GM08714 (cell line): ENCODE measurements at regions not wholly inside any gene's neighbourhood (a gene's known extent, or its start where the extent isn't known, plus 50 kb on each side); places are given as distances from the start of the nearest gene placed in this dataset.
"Not testable (repeated sequence)": the region's sequence is repeated elsewhere in the genome, so short reads cannot be mapped to it uniquely, and the experiment has no call there.

Source experiments
- H3K4me3 ChIP-seq: fragments of 200-500 bp; sonication (Bioruptor generic); 2 replicates; pipeline ENCODE4 v1.5.1; 2014; ENCODE audit warnings: mild to moderate bottlenecking, low read length, inconsistent platforms
- ZNF274 ChIP-seq: IDR thresholded peaks from 2 replicates; pipeline ENCODE4 v1.6.1; 2012; ENCODE audit warnings: mild to moderate bottlenecking, low read depth, low read length

DNA sequence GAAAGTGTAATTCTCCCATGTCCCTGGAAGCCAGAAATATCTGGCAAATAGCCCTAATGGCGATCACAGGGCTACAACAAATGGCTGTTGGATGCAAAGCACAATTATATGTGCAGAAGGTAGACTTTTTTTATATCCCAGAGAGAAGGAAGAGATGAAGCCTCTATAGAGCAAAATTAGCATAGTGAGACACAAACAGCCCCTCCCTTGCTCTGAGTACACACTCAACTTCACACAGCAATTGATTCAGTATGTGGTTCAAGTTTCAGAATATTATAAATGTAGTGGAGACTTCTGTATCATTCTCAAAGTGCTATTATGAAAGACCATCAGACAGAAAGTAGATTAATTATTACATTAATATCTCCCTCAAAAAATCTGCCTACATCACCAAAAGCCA, 246.5 kb upstream of the TBX18 start:
- TF ChIP-seq ZNF274 = no peak

DNA sequence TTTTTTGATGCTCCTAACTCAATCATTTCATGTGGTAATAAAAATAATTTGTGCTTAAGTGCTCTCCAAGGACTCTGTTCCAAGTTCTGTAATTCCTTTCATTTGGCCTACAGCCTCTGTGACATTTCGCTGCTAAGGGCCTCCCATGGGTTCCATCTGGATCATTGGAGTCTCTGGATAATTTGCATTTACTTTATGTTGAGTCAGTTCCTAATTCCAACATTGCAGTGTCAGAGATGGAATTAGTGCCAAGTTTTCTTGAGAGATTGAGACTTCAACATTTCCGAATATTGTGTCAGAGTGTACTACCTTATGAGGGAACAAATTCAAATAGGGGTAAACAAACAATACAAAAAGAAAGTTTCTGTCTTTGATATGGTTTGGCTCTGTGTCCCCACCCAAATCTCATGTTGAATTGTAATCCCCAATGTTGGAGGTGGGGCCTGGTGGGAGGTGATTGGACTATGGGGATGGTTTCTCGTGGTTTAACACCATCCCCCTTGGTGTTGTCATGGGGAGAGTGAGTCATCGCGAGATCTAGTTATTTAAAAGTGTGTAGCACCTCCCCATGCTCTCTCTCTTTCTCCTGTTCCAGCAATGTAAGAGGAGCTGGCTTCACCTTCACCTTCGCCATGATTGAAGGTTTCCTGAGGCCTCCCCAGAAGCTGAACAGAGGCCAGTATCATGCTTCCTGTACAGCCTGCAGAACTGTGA, 244.1 kb upstream of the TBX18 start:
- no peak for TF ChIP-seq ZNF274
- H3K4me3 ChIP-seq = no peak overlapping the region

More for the DNA sequence above, 246.5 kb upstream of the TBX18 start:
- H3K4me3 ChIP-seq = no peak overlapping the region

DNA sequence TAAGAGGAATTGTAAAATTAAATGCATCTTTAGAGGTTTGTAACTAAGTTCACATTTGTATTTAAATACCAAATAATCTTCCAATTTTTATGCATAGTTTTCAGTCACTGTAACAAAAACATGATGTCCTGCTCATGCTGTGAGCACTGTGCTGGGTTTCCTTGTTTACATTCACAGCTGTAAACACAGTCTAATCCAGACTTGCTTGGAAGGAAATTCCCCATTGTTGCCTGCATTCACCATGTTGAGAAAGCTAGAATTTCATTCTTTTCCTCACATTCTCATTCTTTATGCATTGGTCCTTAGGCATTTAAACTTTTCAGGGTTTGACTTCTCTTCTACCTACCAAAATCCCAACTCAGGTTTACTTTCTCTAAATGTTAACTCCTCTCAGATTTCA, 242.0 kb upstream of the TBX18 start:
- H3K4me3 ChIP-seq = no peak overlapping the region
- TF ChIP-seq ZNF274 = no peak

DNA sequence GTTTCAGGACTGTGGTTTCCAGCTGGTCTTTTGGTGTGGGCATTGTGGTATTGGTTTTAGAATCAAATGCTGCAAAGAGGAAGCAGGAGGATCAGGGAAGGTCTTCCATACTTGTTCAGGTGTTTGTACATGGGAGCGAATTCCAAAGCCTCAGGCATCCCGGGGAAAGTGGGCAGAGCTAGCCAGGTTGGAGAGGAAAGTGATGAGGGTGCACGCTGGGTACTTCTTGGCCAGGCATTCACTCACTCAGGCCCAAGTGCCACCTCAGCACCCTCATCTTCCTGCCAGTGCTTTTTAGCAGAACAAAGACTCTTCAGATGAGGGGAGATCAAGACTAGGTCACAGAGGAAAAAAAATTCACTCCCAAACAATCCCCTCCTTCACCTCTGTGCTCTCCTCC, 241.1 kb upstream of the TBX18 start:
- TF ChIP-seq ZNF274 = no peak

DNA sequence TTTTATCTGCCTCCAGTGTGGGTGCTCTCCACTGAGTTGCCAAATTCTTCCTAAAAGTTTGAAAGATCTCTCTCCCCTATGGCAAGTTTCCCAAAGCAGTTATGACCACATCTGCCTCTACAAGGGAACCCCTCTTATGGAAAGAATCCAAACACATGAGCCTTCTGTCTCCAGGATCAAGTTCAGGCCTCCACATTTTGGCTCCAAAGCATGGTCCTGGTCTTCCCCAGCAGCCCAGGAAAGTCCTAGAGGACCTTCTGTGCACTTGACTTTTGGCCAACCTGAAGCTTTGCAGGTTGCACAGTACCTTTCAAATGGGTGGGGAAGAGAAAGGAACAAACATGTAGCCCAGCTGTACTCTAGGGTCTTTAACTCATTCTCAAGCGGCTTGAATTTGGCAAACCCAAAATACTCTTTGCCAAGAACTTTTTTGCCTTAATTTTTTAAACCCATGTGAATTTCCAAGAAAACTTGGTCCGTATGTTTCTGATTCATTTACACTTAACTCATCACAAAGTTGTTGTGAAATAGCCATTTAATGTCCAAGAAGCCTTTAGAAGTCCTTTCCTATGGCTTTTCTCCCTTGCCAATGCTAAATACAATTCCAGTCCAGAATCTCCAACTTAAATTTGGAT, 240.1 kb upstream of the TBX18 start:
- TF ChIP-seq ZNF274 = no peak

More for the DNA sequence above, 241.1 kb upstream of the TBX18 start:
- no peak overlapping the region for H3K4me3 ChIP-seq

DNA sequence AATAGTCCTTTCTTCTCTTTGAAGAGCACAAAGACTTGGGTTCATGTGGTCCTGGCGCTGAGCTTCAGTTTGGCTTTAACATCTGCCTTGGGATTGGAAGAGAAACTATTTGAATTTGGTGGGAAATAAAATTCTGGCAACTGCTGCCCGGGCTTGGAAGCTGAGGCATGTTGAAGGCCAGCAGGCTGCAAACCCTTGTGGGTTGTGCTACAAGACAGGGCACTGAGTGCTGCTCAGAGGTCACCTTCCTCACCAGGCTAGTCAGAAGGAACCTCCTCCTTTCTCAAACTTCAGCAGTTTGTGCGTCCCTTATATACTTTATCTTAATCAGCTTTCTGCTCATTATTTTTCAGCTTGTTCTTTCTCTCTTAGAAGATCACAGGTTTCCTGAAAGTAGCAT, 238.4 kb upstream of the TBX18 start:
- no peak overlapping the region for H3K4me3 ChIP-seq
- no peak for TF ChIP-seq ZNF274

More for the DNA sequence above, 240.1 kb upstream of the TBX18 start:
- H3K4me3 ChIP-seq = no peak overlapping the region

DNA sequence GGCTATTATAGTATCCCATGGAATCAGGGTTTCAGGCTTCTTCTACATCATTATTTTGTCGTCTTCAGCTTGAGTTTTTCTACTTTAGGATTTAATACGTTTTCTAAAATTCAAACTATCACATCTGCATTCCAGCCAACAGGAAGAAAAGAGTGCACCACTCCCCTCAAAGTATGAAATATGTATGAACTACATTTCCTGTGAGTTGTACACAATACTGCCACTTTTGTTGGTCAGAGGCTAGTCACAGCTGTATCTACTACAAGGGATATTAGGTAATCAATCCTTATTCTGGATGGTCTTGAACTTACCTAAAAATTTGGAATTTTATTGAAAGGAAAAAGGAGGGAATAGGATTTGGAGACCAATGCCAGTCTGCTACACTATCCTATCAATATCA, 235.6 kb upstream of the TBX18 start:
- no peak for TF ChIP-seq ZNF274
- H3K4me3 ChIP-seq = no peak overlapping the region

DNA sequence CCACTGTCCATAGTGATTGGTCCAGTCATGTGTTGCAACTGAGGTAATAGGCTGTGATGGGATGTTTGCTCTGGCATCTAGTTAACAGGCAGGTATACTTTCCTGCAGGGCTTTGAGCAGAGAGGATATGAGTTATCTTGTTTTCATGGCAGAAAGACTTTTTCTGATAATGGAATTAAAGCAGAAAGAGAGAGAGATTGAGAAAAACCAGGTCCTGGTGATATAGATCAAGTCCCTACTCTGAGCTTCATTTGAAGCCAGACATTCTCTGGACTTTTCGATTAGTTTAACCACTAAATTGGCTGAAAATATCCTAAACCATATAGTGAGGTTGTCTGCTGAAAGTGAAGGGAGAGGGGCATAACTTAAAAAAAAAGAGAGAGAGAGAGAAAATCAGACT, 233.8 kb upstream of the TBX18 start:
- no peak overlapping the region for H3K4me3 ChIP-seq
- TF ChIP-seq ZNF274 = no peak

DNA sequence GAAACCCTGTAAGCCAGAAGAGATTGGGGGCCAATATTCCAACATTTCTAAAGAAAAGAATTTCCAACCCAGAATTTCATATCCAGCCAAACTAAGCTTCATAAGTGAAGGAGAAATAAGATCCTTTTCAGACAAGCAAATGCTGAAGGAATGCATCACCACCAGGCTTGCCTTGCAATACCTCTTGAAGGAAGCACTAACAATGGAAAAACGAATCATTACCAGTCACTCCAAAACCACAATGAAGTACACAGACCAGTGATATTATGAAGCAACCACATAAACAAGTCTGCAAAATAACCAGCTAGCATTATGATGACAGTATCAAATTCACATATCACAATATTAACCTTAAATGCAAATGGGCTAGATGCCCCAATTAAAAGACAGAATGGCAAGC, 224.4 kb upstream of the TBX18 start:
- H3K4me3 ChIP-seq = not testable (repeated sequence)

DNA sequence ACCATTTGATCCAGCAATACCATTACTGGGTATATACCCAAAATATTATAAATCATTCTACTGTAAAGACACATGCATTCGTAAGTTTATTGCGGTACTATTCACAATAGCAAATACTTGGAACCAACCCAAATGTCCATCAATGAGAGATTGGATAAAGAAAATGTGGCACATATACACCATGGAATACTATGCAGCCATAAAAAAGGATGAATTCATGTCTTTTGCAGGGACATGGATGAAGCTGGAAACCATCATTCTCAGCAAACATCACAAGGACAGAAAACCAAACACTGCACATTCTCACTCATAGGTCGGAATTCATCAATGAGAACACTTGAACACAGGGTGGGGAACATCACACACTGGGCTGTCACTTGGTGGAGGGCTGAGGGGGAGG, 221.1 kb upstream of the TBX18 start:
- not testable (repeated sequence) for H3K4me3 ChIP-seq

DNA sequence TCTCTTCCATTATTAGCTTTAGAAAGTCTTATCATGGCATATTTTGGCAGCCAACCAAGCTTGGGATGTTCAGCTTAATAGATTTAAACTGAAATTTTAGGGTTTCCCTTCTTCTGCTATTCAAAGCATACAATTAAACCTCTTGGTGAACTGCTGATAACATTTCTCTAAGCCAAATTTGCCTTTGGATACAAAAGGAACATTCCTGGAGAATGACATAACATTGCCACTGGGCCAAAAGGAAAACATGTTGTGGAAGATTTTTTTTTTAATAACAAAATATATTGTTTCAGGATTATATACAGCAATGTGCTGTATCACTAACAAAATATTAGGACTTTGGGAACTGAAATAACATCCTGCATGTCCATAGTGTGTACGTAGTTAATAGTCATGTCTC, 215.1 kb upstream of the TBX18 start:
- TF ChIP-seq ZNF274 = no peak
- H3K4me3 ChIP-seq = no peak overlapping the region

DNA sequence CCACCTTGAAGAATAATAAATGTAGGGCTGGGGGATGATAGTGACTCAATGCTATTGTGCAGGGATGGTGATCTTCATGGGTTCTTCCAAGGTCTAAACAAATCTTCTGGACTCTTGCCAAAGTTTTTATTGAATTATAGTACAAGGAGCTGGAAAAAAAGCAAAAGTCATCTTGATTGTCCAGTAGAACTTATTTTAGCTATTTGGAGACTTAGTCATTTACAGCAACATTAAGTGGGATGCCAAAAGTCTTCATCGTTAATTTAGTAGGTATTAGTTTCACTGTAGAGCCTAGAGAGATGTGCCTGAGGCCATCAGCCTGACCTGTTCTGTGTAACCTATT, 212.9 kb upstream of the TBX18 start:
- H3K4me3 ChIP-seq = no peak overlapping the region
- TF ChIP-seq ZNF274 = no peak

DNA sequence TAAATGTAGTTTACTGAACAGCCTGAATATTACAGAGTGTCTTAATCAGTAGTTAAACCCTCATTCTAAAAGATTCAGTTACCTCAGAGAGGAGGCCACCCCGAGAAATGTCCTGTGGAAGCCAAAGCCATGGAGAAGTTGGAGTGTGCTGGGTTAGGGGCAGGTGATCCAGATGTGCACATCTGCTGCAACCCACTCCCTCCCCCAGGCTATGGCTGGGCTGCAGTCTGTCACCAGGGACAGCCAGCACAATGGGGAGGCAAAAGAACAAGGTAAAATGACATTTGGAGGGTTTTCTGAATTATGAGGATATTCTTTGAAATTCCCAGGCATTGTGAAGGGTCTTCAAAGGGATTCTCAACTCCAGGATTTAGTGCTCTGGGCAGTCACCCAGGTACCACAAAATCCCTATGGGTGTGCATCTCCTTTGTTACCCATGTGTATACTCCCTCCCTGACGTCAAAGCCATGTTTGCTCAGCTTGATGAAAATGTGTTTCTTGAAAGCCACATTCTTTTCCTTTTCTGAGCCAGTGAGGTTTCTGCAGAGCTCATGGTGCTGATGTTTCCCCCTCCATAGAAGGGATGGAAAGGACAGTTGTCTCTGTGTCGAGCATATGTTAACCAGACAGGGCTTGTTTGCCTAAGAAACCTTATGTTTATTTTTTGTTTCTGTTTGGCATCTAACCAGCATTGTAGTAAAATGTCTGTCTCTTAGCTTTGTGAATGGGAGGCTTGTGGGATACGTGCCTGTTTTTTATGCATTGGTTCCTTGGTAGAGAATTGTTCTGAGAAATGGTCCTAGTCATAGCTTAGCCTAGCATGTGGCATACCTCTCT, 212.3 kb upstream of the TBX18 start:
- H3K4me3 ChIP-seq = no peak overlapping the region
- TF ChIP-seq ZNF274 = no peak

DNA sequence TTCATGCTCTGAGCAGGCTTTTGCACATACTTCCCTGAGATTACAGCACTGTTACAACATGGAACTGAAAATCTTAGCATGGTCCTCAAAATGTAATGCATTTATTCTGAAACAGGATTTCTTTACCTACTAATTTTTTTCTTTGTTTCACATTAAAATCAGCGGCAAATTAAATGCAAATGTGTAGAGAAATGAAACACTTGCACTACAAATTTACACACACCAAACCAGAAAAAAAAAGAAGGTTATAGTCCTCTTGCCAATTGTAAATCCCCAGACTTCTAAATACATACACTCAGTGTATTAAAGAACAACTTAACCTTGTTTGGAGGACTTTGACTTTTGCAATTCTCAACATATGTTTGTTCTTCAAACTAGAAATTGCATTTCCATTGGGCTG, 210.9 kb upstream of the TBX18 start:
- TF ChIP-seq ZNF274 = no peak

DNA sequence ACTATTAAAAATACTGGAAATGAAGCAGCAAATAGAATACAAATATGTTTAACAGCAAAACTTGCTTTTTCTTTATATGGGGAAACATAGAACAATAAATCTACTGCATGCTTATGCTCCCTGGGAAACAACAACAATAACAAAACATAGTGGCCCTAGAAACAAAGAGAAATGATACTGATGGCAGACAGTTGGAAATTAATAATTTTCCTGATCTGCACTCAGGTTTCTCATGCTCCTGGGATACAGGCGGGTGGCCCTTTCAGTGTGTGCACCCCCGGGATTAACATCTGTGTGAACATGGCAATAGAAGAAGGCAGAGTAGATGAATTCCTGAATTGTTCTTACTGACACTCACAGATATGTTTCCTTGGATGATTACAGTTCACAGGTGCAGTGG, 209.2 kb upstream of the TBX18 start:
- no peak for TF ChIP-seq ZNF274
- no peak overlapping the region for H3K4me3 ChIP-seq

More for the DNA sequence above, 210.9 kb upstream of the TBX18 start:
- H3K4me3 ChIP-seq = no peak overlapping the region

DNA sequence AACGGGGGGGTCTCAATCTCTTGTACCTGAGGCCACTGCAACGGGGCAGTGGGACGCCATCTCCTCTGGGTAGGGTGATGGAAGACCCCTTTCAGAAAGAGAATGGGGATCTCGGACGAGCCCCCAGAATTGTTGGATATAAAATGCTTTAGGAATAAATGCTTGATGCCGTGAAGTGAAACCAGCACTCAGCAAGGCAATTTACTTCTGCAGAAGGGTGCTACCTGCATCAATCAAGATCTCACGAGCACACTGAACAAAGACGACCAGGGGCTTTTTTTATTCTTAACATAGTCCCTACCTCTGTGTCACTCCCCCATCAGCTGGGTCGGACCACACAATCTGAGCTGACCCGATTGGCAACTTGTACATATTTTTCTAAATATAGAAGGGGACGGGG, 203.6 kb upstream of the TBX18 start:
- TF ChIP-seq ZNF274 = no peak
- no peak overlapping the region for H3K4me3 ChIP-seq
